ENCODE measurements at regions not wholly inside any gene's neighbourhood (a gene's known extent, or its start where the extent isn't known, plus 50 kb on each side); places are given as distances from the start of the nearest gene placed in this dataset.

DNA sequence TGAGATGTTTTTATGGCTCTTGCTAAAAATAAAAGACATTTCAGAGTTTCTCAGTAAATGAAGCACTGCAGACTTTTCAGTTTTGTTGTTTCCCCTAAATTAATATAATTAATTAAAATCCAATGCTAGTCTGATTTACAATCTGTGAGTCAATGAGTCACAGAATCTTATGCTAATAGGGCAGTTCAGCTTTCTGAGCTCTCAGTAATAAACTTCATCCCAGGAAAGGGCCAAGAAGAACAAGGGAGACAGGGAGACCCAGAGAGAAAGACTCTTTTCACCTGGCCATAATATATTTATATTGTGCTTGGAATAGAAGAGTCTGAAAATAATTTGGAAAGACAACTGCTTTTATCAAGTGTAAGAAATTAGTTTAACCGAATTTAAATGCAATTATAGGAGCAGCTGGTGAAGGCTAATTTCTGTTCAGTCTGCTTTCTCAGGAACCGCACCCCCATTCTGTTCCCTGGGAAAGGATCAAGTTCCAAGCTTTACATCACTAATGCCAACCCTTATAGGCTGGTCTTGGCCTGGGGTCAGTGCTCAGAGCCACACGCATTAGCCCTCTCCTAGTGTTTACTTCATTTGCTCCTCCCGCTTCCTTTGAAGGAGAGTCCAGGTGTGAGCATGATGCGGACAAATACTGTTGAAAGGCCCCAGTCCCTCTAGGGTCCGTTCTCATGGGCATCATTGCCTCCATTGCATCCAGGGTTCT, 145.6 kb downstream of the ZBTB18 start:
- no peak for DNase-seq (ENCODE audit: low spot score)

DNA sequence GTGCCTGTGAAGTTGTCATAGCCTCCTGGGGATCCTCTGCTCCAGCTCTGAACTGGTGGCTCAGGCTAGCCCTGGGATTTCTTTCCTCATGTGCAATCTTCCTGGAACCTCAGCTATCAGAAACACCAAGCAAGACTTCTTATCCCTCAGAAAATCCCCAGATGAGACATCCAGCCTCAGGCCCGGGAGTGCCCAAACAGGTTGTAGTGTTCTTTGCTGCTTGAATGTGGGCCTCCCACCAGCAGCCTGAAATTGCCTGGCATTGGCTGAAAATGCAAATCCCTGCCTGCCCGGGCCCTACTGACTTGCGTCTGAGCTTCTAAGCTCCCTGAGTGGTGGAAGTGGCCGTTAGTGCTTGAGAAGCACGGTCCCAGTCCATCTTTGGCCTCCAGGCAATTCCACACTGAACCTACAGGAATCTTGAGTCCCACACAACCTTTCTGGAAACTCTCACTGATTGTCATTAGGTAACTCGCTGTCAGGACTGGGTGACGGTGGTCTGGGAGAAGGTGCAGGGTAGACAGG, 146.8 kb downstream of the ZBTB18 start:
- DNase-seq (ENCODE audit: low spot score) = peak; percentile 43

DNA sequence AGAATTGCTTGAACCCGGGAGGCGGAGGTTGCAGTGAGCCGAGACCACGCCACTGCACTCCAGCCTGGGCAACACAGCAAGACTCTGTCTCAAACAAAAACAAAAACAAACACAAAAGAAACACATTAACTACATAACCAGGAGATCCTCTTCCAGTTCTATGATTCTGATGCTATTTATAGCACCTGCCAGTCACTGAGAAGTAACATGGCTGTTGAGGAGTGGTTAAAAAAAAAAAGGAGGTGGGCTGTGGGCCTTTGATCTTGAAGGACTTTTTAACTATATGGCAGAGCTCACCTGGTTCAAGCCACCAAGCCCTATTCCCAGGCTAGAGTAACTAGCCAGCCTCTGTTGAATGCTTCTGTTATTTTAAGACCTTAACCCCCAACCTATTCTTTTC, 148.8 kb downstream of the ZBTB18 start:
- DNase-seq (ENCODE audit: low spot score) = no peak

DNA sequence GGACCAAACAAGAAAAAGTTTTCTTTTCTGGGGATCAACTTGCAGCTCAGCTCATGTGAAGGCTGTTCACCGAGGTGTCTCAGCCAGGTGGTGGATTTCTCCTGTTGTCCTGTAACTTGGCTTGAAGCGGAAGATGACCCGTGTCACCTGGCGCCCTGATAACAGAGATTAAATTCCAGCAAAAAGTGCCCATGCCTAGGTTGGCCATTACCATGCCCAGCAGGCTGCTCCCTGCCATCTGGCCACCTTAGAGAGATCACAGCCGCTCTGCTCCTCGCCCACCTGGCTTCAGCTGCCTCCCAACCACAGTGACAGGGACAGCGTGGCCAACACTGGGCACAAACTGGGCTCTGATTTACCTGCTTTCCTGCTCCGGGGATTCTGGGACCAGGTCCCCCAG, 149.5 kb downstream of the ZBTB18 start:
- no peak for DNase-seq (ENCODE audit: low spot score)

DNA sequence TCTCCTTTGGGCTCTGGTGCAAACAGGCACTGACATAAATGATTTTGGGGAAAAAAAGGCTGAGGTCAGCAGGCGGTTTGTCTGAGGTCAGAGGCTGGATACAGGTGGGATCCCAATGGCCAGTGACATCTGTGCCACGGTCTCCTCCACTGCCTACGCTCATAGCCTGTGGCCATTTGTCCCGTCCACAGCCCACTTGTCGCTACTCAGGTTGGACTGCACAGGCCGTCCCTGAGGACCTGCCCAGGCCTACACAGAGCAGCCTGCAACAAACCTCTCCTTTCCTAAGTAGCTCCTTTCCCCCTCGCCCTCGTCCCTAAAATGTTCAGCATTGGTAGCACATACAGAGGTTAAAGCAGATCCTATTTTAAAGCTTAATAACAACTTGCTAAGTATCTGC, 150.7 kb downstream of the ZBTB18 start:
- DNase-seq (ENCODE audit: low spot score) = no peak

DNA sequence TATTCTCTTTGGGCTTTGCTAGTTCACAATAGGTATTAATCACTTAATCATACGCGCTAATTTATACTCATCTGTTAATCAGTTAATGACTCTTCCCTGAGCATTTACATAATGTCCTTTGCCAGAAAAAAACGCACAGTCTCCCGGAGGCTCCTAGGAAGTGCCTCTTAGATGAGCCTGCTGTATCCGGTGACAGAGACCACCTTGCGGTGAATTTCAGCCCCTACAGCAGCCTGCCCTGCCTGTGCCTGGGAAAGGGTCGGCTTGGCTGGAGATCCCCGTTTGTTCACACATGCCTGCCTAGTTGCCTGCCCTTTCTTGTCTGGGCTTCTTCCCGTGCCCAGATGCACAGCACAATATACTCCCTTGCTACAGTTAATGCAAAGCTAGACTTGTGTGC, 152.9 kb downstream of the ZBTB18 start:
- DNase-seq (ENCODE audit: low spot score) = no peak

DNA sequence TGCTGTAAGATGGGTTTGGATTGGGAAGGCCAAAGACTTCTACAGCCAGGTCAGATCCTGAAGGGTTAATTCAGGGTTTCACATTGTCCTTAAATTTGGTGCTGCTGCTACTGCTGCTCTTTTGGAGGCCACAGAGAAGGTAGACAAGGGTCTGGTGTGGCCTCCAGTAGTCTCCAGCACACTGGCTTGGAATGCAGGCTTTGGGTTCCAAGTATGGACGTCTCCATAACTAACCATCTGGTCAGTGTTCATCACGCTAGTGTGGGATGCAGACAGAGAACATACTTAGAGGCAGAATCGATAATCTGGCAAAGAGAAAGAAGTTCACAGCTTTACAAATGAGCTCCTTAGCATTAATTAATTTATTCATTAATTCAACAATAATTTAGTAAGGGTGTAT, 154.1 kb downstream of the ZBTB18 start:
- DNase-seq (ENCODE audit: low spot score) = no peak

DNA sequence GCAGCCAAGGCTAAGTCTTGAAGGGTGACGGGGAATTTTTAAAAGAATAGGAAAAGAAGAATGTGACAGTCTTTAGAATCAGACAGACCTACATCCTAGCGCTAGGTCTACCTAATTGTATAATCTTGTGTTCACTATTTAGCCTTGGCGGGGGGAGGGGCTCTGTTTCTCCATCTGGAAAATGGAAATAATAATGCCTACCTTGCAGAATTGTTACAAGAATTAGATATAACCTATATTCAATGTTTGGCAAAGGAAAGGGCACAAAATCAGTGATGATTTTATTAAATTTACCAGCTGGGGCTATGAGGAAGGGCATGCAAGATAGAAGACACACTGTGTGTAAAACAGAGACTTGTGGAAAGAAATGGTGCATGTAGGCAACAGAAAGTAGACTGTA, 154.8 kb downstream of the ZBTB18 start:
- DNase-seq (ENCODE audit: low spot score) = no peak

DNA sequence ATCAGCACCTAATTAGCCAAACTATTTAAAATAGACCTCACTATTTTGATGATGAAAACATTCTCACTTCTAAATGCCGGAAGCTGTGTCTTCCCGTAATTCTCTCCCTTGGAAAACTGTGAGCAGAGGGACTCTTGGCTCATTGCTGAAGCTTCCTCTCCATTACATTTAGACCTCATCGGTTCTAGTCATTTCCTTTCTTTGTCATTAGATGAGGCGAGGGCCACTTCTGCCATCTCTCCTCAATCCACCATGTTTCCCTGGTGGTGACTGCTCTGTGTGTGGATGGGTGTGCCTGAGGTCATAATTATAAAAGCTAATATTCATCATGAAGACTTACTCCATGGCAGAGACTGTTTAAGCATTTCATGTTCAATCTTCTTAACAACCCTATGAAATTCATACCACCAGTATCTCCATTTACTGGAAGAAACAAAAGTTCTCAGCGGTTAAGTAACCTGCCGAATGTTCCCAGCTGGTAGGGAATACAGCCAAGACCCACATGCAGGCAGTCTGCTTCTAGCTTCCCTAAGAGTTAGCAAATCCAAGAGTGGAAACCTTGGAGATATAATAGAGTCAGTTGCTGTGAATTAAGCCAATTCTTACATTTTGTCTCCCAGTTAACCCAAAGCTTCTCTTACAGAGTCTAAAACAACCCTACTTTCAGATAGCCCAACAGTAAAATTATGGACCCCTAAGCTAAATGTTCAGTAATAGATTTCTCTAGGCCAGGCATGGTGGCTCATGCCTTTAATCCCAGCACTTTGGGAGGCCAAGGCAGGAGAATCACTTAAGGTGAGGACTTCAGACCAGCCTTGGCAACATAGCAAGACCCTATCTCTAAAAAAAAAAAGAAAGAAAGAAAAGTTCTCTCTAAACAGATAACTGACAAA, 156.2 kb downstream of the ZBTB18 start:
- no peak for DNase-seq (ENCODE audit: low spot score)

DNA sequence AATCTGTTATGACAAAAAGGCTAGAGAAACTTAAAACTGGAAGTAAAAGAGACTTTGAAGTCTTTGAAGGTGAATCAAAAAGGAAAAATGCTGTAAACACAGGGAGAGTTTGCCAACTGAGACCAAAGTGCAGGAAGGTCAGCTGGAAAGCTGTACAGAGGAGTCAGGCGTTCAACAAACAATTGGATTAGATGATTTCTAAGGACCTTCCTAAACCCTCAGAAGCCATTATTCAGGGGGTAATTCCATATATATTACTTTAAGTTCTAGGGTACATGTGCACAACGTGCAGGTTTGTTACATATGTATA, 156.8 kb downstream of the ZBTB18 start:
- DNase-seq (ENCODE audit: low spot score) = no peak

DNA sequence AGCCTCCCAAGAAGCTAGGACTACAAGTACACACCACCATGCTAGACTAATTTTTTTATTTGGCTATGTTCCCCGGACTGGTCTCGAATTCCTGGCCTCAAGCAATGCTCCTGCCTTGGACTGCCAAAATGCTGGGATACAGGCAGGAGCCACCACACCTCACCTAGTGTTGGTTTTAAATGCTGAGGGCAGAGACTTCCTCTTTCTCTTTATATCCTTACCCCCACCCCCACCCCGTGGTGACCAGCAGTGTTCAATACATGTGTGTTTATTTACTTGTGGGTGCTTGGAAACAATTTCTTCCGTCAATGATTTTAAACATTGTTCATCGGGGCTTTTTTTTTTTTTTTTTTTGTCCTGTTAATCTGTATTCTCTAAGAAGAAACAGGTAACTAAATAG, 158.9 kb downstream of the ZBTB18 start:
- no peak for DNase-seq (ENCODE audit: low spot score)

DNA sequence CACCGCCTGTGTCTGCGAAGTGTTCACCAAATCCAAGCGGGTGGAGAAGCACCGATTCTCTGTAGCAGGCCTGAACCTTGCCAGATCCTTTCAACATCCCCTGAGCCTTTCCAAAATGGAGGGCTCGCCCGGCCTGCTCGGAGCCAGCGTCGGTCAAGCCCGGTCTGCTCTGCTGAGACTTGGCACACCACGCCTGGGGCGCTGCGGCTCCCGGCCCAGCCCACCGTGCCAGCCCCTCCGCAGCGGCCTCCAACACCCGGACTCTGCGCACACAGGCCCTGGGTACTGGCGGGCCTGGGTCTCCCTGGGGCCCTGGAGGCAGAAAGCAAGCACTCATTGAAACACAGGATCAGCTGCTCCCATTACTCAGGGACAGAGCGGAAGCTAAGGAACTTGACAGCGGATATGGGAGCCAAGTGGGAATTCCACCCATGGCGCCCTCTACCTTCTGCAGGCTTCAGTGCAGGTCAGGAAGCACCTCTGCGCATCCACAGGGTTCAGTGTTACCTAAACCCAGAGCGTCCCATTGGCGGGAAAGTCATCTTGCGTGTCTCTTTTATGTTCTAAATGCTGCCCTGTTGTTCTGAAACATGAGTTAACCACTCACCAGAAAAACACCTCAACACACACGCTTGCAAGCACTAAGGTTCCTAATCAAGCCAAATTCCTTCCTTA, 159.9 kb downstream of the ZBTB18 start:
- no peak for DNase-seq (ENCODE audit: low spot score)

DNA sequence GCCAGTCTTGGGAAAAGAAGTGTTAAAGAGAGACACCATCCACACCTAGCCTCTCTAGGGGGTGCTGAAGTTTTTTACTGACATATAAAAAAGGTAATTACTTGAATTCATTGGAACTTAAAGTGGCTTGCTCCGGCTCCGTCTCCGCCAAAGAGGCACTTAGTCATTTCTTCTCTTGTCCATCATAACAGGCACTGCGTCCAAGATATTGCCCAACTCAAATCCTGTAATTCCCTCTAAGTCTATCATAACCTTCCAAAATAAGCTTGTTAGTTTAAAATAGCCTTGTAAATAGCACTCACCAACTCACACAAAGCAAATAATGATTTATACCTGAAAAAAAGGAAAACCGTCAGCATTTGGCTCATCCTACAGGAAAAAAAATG, 160.5 kb downstream of the ZBTB18 start:
- peak; percentile 78 for DNase-seq (ENCODE audit: low spot score)

DNA sequence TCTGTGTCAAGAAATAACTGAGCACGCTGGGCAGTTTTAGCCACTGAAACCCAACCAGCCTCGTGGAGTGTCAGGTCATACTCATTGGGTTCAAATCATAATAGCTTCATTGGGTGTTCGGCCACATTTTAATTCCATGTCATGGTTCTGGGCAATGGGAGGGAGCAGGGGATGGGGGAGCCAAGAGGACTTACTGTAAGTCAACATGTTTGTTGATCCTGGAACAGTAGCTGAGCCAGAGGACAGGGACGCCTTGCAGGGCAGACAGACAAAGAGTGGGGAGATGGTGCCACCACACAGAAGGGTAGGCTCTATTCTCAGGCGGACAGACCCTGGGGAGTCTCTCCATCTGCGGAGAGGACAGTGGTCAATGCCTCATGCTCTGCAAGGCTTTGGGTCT, 161.1 kb downstream of the ZBTB18 start:
- DNase-seq (ENCODE audit: low spot score) = no peak

DNA sequence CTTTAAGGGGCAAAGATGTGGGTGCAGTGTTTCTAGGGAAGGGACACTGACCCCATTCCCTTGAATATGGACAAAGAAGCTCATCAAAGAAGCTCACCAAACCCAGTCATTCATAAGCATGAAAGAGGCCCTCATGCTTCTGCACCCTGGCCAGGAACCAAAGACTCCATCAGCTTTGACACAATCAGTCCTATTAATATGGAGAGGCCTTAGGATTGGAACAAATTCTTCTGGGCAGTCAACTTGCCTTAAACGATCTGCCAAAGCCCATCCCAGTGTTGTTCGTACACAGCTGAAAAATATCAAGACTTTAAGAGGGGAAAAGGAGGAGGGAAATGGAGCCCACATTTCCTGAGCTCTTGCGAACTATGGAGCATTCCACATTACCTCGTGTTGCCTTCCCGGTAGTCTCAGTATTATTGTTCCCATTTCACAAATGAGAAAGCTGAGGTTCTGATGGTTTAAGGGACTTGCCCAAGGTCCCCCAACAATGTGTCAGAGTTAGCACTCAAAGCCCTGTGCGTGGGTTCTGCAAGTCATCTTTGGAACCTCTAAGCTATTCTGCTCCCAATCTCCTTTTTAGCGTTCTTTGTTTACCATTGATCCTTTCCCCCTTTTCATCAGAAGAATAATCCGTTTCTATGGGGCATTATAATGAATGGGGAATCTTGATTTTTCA, 161.9 kb downstream of the ZBTB18 start:
- peak; percentile 12 for DNase-seq (ENCODE audit: low spot score)

DNA sequence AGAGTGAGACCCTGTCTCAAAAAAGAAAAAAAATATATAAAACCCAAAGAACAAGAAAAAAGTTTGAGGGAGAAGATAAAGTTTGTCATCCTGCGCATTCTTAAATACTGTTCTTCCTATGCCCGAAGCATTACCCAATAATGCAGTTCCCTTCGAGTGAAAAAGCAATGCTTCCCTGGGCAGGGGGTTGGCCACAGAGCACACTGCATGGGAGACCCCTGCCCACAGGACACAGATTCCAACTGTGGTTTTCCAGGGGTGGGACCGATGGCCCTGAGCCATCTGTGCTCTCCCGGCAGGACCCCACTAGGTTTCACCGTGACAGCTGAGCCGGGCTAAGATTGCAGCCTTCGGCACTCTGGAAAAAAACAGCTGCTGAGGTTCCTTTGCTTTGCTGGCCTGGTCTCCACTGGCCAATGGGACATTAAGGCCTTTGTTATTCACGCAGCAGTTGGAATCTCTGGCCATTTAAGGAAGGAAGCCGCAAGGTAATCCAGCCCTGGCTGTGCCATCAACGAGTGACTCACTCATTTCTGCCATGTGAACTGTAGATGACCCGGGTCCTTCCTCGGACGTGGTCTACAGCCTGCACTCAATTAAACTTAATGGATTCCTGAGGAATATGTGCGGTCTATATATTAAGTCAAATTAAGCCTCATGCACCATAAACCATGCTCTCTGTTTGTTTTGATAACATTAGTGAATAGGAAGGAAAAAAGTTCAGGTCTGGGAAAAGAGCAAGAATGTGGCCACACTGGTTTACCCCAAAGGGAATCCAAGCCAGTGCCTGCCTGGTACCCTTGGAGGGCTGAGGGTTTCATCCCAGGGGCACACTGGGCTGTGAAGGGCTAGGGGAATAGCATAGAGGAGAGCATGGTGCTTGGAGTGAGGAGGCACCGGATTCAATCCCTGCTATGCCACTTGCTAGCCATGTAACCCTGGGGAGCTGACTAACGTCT, 163.2 kb downstream of the ZBTB18 start:
- DNase-seq (ENCODE audit: low spot score) = peak; percentile 82

DNA sequence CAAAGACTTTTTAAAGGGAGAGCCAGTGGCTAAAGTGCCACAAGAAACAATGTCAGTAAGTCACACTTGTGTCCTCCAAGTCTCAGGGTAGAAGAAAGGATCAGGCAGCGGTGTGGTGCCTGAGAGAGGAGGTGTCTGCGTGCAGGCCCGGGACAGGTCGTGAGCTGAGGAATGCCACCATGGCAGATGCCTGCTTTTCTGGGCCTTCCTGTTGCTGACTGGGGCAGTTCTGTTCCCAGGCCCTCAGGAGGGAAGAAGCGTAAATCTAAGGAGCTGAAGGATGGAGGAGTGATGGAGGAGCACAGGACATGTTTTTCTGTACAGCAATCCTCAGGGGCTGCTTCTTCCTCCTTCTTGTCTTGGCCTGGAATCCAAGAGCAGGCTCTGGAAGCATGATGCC, 165.8 kb downstream of the ZBTB18 start:
- no peak for DNase-seq (ENCODE audit: low spot score)

DNA sequence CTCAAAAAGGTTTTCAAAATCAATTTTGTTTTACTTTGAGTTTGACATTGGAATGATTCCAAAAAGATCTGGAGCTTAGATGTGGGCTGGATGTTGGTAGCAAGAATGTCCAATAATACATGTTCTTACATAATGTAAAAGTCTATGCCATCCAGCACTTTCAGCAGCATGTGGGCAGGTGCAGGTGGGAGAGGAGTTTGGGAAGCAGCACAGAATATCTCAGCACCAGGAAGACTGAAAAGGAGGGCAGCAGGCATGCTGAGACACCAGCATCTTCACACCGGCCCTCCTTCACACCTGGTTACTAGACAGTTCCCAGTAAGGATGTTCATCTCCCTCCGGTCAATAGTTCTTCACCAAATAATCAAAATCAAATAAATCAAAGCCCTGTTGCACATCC, 166.6 kb downstream of the ZBTB18 start:
- DNase-seq (ENCODE audit: low spot score) = no peak

DNA sequence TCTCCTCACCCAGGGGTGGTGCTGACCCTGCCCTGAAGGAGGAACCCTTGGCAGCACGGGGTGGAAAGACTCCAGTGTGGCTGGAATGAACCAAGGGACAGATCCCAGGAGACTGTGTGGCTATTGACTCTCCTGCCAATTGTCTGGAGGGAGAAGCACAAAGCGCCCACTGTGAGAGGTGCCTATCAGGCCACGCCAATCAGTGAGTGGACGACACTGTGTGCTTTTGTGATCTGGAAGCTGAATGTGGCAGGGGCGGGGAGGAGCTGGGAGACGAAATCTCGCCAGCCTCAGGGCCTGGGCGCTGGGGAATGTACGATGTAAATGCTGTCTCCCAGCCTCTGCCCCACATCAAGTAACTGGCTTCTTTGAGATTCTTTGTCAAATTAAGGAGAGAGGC, 167.1 kb downstream of the ZBTB18 start:
- DNase-seq (ENCODE audit: low spot score) = no peak

DNA sequence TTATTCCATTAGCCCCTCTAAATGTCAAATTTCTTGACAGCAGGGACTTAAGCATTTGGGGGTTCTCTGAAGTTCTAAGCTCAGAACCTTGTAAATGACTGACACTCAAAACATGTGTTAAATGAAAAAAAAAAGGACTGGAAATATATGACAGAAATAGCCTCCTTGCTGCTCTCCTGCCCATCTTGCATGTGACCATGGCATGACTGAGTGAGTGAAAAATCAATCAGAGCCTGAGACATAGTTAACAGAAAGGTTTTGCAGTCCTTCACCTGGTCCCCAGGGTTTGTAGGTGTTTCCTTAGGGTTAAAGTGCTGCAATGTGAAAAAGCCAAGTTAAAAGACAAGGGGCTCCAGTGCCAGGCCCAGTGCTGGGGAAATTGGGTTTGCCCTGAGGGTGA, 168.1 kb downstream of the ZBTB18 start:
- DNase-seq (ENCODE audit: low spot score) = no peak

DNA sequence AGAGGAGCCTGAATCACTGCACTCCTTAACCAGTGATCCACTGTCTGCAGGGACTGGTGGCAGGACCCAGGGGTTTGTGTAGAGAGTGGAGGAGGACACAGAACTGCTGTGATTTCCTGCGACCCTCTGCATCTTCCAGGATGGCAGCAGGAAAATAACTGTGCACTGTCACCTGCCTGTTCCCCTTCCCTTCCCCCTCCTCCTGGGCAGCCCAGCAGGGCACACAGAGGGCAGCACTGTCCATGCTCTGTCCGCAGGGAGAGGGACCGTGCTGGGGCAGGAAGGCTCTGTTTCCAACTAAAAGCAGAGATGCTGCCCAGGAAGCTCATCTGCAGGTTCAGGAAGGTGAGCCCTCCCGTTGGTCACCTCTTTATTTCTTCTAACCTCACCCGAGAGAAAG, 168.7 kb downstream of the ZBTB18 start:
- DNase-seq (ENCODE audit: low spot score) = no peak
